Neuronal stem cell (in vitro differentiated cells): ENCODE measurements at regions not wholly inside any gene's neighbourhood (a gene's known extent, or its start where the extent isn't known, plus 50 kb on each side); places are given as distances from the start of the nearest gene placed in this dataset.
"Not testable (repeated sequence)": the region's sequence is repeated elsewhere in the genome, so short reads cannot be mapped to it uniquely, and the experiment has no call there.

Experiments
- DNase-seq: peaks from one replicate; pipeline ENCODE4 v3.0.0-alpha.2; 2013; ENCODE audit warnings: low spot score
- H2AFZ ChIP-seq: one replicate; pipeline ENCODE4 v1.6.1; 2013; ENCODE audit warnings: mild to moderate bottlenecking, low read length, inconsistent platforms
- H2AK5ac ChIP-seq: 2 replicates; pipeline ENCODE4 v1.6.1; 2013; ENCODE audit warnings: low read depth, mild to moderate bottlenecking, inconsistent platforms, low read length, moderate library complexity, mixed read lengths
- H2BK120ac ChIP-seq: 2 replicates; pipeline ENCODE4 v1.6.1; 2013; ENCODE audit warnings: low read depth, mild to moderate bottlenecking, inconsistent platforms, low read length, moderate library complexity, mixed read lengths
- H2BK12ac ChIP-seq: one replicate; pipeline ENCODE4 v1.6.1; 2013; ENCODE audit warnings: low read length, inconsistent platforms
- H2BK15ac ChIP-seq: 2 replicates; pipeline ENCODE4 v1.6.1; 2013; ENCODE audit warnings: mild to moderate bottlenecking, low read length, inconsistent platforms, mixed read lengths
- H2BK5ac ChIP-seq: one replicate; pipeline ENCODE4 v1.6.1; 2013; ENCODE audit warnings: inconsistent platforms, mild to moderate bottlenecking, low read length, moderate library complexity
- H3K14ac ChIP-seq: one replicate; pipeline ENCODE4 v1.6.1; 2013; ENCODE audit warnings: low read length, inconsistent platforms
- H3K18ac ChIP-seq: 2 replicates; pipeline ENCODE4 v1.6.1; 2013; ENCODE audit warnings: low read length, inconsistent platforms
- H3K23ac ChIP-seq: 2 replicates; pipeline ENCODE4 v1.6.1; 2013; ENCODE audit warnings: low read depth, mild to moderate bottlenecking, mixed read lengths, low read length, inconsistent platforms; ENCODE audit not compliant: poor library complexity
- H3K27ac ChIP-seq: replicated peaks from 3 replicates; pipeline ENCODE4 v1.5.1; 2013; ENCODE audit warnings: low read length, inconsistent platforms
- H3K27me3 ChIP-seq, 3 experiments: 2 replicates each; pipeline ENCODE4 v1.6.1; 2013; ENCODE audit warnings: low read length in 3 of 3, mild to moderate bottlenecking in 2 of 3, inconsistent platforms in 1 of 3, low read depth in 1 of 3, mixed read lengths in 1 of 3, moderate library complexity in 1 of 3; ENCODE audit not compliant: control insufficient read depth in 3 of 3, insufficient read depth in 3 of 3
- H3K36me3 ChIP-seq, 2 donors: replicated peaks in 1 of 2; 2 replicates each; pipeline ENCODE4 v1.6.1; 2013; ENCODE audit warnings: low read length in 2 of 2; ENCODE audit not compliant: control insufficient read depth in 2 of 2, insufficient read depth in 2 of 2
- H3K4ac ChIP-seq: 2 replicates; pipeline ENCODE4 v1.6.1; 2013; ENCODE audit warnings: inconsistent platforms, mild to moderate bottlenecking, low read length, moderate library complexity
- H3K4me1 ChIP-seq, 2 donors: 1 replicate in 1 of 2; 2 replicates in 1 of 2; pipeline ENCODE4 v1.6.1; 2013; ENCODE audit warnings: low read length in 2 of 2, low read depth in 1 of 2; ENCODE audit not compliant: control insufficient read depth in 2 of 2, insufficient read depth in 1 of 2
- H3K4me2 ChIP-seq: one replicate; pipeline ENCODE4 v1.6.1; 2013; ENCODE audit warnings: mild to moderate bottlenecking, low read length, inconsistent platforms; ENCODE audit not compliant: insufficient read depth, poor library complexity, severe bottlenecking
- H3K4me3 ChIP-seq, 2 donors: 2 replicates each; pipeline ENCODE4 v1.5.1; 2013; ENCODE audit warnings: low read length in 2 of 2, mild to moderate bottlenecking in 2 of 2, inconsistent platforms in 1 of 2, moderate library complexity in 1 of 2
- H3K79me1 ChIP-seq: one replicate; pipeline ENCODE4 v1.6.1; 2013; ENCODE audit warnings: low read depth, mild to moderate bottlenecking, inconsistent platforms, low read length, moderate library complexity
- H3K9ac ChIP-seq: one replicate; pipeline ENCODE4 v1.6.1; 2013; ENCODE audit warnings: mild to moderate bottlenecking, low read depth, low read length, inconsistent platforms; ENCODE audit not compliant: poor library complexity
- H3K9me3 ChIP-seq, 2 donors: replicated peaks in 1 of 2; 2 replicates each; pipeline versions ENCODE3 to v1.6.1; 2013; ENCODE audit warnings: low read length in 2 of 2, mild to moderate bottlenecking in 2 of 2, inconsistent platforms in 1 of 2, low read depth in 1 of 2, mixed read lengths in 1 of 2, moderate library complexity in 1 of 2; ENCODE audit not compliant: control insufficient read depth in 2 of 2, insufficient read depth in 1 of 2
- H4K8ac ChIP-seq: one replicate; pipeline ENCODE4 v1.6.1; 2013; ENCODE audit warnings: low read depth, mild to moderate bottlenecking, inconsistent platforms, low read length, moderate library complexity
- H4K91ac ChIP-seq: one replicate; pipeline ENCODE4 v1.6.1; 2013; ENCODE audit warnings: low read length, low read depth, mild to moderate bottlenecking, inconsistent platforms; ENCODE audit not compliant: poor library complexity
- WGBS, 2 donors: extraction: QIAGEN DNeasy Blood & Tissue Kit; methylation state at CpG; one replicate each; pipeline ENCODE4 v1.1.7; 2013; ENCODE audit warnings: missing lambda C conversion rate in 2 of 2, mixed read lengths in 1 of 2; ENCODE audit not compliant: insufficient read length in 2 of 2, insufficient replicate concordance in 1 of 2; ENCODE audit errors: extremely low coverage in 2 of 2; 5-methylcytosine and 5-hydroxymethylcytosine counted together

GRCh38 chr12:56863789-56864188 is 70.4 kb downstream of the SDR9C7 start:
- Histone ChIP-seq H3K79me1 (no peaks in the 10 kb centered on the region), H3K36me3 (no peaks in the 10 kb centered on the region), H3K18ac (no peak overlapping the region), H2AK5ac (no peak overlapping the region), H2BK12ac (no peak overlapping the region), H2BK120ac (no peak overlapping the region), H3K4me2 (no peak overlapping the region), H3K4me3 (no peak overlapping the region), H3K27ac (no peak overlapping the region), H3K4ac (no peak overlapping the region), H2BK15ac (no peak overlapping the region), H3K27me3 (no peaks in the 10 kb centered on the region), H3K23ac (no peak overlapping the region), H2AFZ (no peak overlapping the region), H4K8ac (no peak overlapping the region), H3K9ac (no peak overlapping the region), H3K14ac (no peak overlapping the region), H3K9me3 (peaks cover 16 to 42% of the 10 kb centered on the region in 2 donors), H3K4me1 (no peaks in the 10 kb centered on the region), H4K91ac (no peak overlapping the region), H2BK5ac (no peak overlapping the region)
- DNase-seq = no peak

GRCh38 chr12:56862264-56862663 is 71.9 kb downstream of the SDR9C7 start:
- Histone ChIP-seq H3K9me3 (peaks cover 16 to 36% of the 10 kb centered on the region in 2 donors), H3K18ac (no peak overlapping the region), H3K4me2 (no peak overlapping the region), H2BK12ac (no peak overlapping the region), H3K36me3 (no peaks in the 10 kb centered on the region), H3K23ac (no peak overlapping the region), H4K91ac (no peak overlapping the region), H2BK120ac (no peak overlapping the region), H2BK15ac (no peak overlapping the region), H2AFZ (no peak overlapping the region), H3K14ac (no peak overlapping the region), H2BK5ac (no peak overlapping the region), H3K4me3 (no peak overlapping the region), H3K79me1 (no peaks in the 10 kb centered on the region), H3K9ac (no peak overlapping the region), H4K8ac (no peak overlapping the region), H3K4ac (no peak overlapping the region), H3K27ac (no peak overlapping the region), H2AK5ac (no peak overlapping the region), H3K4me1 (no peaks in the 10 kb centered on the region), H3K27me3 (no peaks in the 10 kb centered on the region)
- WGBS, 2 donors = no CpG with 5 or more reads among the region's 2 CpGs
- no peak for DNase-seq

- not testable (repeated sequence) for H3K14ac ChIP-seq, H3K9me3 ChIP-seq, H3K18ac ChIP-seq, H2BK120ac ChIP-seq, H3K27ac ChIP-seq, H4K91ac ChIP-seq, DNase-seq, H3K27me3 ChIP-seq, H3K36me3 ChIP-seq, H3K4me1 ChIP-seq, H4K8ac ChIP-seq, H2AFZ ChIP-seq, H3K4me3 ChIP-seq, H3K23ac ChIP-seq, H3K4me2 ChIP-seq, H2BK15ac ChIP-seq, H2AK5ac ChIP-seq, H2BK12ac ChIP-seq, H3K9ac ChIP-seq, H2BK5ac ChIP-seq, H3K79me1 ChIP-seq, H3K4ac ChIP-seq
- no CpG with 5 or more reads among the region's 8 CpGs for WGBS, 2 donors
Measured at GRCh38 chr12:56853392-56853978, 80.7 kb downstream of the SDR9C7 start.

- Histone ChIP-seq H2AK5ac (no peak overlapping the region), H2BK120ac (no peak overlapping the region), H3K14ac (no peak overlapping the region), H3K4me3 (no peak overlapping the region), H4K8ac (no peak overlapping the region), H3K4me1 (no peaks in the 10 kb centered on the region), H3K9ac (no peak overlapping the region), H3K4me2 (no peak overlapping the region), H2BK12ac (no peak overlapping the region), H3K27me3 (no peaks in the 10 kb centered on the region), H2AFZ (no peak overlapping the region), H3K23ac (no peak overlapping the region), H4K91ac (no peak overlapping the region), H3K4ac (no peak overlapping the region), H2BK5ac (no peak overlapping the region), H3K36me3 (no peaks in the 10 kb centered on the region), H3K27ac (no peak overlapping the region), H2BK15ac (no peak overlapping the region), H3K79me1 (no peaks in the 10 kb centered on the region), H3K9me3 (no peaks in the 10 kb centered on the region), H3K18ac (no peak overlapping the region)
- DNase-seq = no peak
- WGBS, 2 donors = no CpG with 5 or more reads among the region's 1 CpG
Measured at GRCh38 chr12:56851462-56851861, 82.7 kb downstream of the SDR9C7 start.
